Thyroid gland (tissue), 4 donors: ENCODE measurements at regions not wholly inside any gene's neighbourhood (a gene's known extent, or its start where the extent isn't known, plus 50 kb on each side); places are given as distances from the start of the nearest gene placed in this dataset.

Experiments used
- POLR2A ChIP-seq, 2 donors: fragments of 450-650 bp; IDR thresholded peaks; one replicate each; pipeline ENCODE4 v1.6.1; 2017; ENCODE audit warnings: antibody characterized with exemption in 2 of 2, mild to moderate bottlenecking in 2 of 2, moderate library complexity in 1 of 2
- TF ChIP-seq, protein P1 (sequence below), 6 experiments: fragments of 200-600 bp in 3 of 6; fragments of 450-650 bp in 3 of 6; sonication (generic) in 3 of 6; IDR thresholded peaks; one replicate each; pipeline ENCODE4 v1.5.1; 2016 to 2019; ENCODE audit warnings: antibody characterized with exemption in 6 of 6, mild to moderate bottlenecking in 2 of 6, inconsistent platforms in 1 of 6, moderate library complexity in 1 of 6

DNA sequence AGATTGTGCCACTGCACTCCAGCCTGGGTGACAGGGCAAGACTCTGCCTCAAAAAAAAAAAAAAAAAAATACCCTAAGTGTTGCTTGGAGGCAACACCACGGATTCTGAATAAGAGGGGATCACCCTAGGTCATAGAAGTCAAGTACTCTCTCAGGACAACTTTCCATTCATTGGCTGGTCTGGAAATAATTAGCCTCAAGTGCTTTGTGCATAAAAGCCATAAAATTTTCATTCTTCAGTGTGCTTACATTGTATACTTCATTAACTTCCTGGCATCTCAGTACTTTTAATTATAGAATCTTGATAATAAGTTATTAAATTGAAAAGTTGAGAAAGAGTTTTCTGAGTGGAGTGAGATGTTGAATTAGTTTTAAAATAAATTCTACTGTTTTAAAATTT lies 876.1 kb upstream of the FAM98A start:
- TF ChIP-seq, protein P1, sequence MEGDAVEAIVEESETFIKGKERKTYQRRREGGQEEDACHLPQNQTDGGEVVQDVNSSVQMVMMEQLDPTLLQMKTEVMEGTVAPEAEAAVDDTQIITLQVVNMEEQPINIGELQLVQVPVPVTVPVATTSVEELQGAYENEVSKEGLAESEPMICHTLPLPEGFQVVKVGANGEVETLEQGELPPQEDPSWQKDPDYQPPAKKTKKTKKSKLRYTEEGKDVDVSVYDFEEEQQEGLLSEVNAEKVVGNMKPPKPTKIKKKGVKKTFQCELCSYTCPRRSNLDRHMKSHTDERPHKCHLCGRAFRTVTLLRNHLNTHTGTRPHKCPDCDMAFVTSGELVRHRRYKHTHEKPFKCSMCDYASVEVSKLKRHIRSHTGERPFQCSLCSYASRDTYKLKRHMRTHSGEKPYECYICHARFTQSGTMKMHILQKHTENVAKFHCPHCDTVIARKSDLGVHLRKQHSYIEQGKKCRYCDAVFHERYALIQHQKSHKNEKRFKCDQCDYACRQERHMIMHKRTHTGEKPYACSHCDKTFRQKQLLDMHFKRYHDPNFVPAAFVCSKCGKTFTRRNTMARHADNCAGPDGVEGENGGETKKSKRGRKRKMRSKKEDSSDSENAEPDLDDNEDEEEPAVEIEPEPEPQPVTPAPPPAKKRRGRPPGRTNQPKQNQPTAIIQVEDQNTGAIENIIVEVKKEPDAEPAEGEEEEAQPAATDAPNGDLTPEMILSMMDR (IDR thresholded peaks at IDR 0.05) = no peak
- no peak for TF ChIP-seq POLR2A (IDR thresholded peaks at IDR 0.05)
